UCSD-AML1 (cell line): ENCODE measurements at regions not wholly inside any gene's neighbourhood (a gene's known extent, or its start where the extent isn't known, plus 50 kb on each side); places are given as distances from the start of the nearest gene placed in this dataset.
"Not testable (repeated sequence)": the region's sequence is repeated elsewhere in the genome, so short reads cannot be mapped to it uniquely, and the experiment has no call there.

ENCODE experiments used
- DNase-seq: peaks from one replicate; lab custom pipeline; 2025; ENCODE audit not compliant: unreplicated experiment; lab: John Stamatoyannopoulos, UW

DNA sequence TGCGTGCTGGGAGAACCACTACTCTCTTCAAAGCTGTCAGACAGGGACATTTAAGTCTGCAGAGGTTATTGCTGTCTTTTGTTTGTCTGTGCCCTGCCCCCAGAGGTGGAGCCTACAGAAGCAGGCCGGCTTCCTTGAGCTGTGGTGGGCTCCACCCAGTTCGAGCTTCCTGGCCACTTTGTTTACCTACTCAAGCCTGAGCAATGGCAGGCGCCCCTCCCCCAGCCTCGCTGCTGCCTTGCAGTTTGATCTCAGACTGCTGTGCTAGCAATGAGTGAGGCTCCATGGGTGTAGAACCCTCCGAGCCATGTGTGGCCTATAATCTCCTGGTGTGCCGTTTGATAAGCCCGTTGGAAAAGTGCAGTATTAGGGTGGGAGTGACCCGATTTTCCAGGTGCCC lies 542.5 kb upstream of the KLF4 start:
- DNase-seq = not testable (repeated sequence)

DNA sequence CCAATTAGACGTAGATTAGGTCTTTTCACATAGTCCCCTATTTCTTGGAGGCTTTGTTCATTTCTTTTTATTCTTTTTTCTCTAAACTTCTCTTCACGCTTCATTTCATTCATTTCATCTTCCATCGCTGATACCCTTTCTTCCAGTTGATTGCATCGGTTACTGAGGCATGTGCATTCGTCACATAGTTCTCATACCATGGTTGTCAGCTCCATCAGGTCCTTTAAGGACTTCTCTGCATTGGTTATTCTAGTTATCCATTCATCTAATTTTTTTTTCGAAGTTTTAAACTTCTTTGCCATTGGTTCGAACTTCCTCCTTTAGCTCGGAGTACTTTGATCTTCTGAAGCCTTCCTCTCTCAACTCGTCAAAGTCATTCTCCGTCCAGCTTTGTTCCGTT lies 541.7 kb upstream of the KLF4 start:
- DNase-seq = not testable (repeated sequence)

DNA sequence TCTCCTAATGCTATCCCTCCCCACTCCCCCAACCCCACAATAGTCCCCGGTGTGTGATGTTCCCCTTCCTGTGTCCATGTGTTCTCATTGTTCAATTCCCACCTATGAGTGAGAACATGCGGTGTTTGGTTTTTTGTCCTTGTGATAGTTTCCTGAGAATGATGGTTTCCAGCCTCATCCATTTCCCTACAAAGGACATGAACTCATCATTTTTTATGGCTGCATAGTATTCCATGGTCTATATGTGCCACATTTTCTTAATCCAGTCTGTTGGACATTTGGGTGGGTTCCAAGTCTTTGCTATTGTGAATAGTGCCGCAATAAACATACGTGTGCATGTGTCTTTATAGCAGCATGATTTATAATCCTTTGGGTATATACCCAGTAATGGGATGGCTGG lies 537.1 kb upstream of the KLF4 start:
- DNase-seq = not testable (repeated sequence)

- no peak for DNase-seq
These were observed 535.0 kb upstream of the KLF4 start for GRCh38 chr9:108024604-108025003.

- no peak for DNase-seq
These were observed 532.8 kb upstream of the KLF4 start for GRCh38 chr9:108022246-108022935.

GRCh38 chr9:108021096-108021710 lies 531.6 kb upstream of the KLF4 start:
- DNase-seq = no peak

- DNase-seq = no peak
These were observed 530.3 kb upstream of the KLF4 start for GRCh38 chr9:108019821-108020220.

DNA sequence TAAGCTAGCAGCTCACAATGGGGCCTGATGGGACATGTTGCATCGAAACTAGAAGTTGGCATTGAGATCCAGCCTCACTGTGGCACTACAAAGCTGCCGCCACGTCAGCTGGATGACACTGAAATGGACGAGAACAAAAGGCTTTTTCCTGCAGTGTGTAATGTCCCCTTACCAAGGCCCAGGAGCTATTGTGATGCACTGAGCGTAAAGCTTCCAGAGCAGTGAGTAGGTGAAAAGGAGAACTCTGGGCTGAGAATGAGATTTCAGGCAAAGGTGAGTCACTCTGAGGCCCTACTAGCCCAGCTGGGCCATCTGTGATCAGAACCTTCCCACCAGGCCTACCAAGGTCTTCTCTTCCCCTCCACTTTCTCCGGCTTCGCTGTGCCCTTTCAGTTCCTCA lies 528.1 kb upstream of the KLF4 start:
- DNase-seq = no peak

GRCh38 chr9:108016446-108016845 lies 526.9 kb upstream of the KLF4 start:
- no peak for DNase-seq

GRCh38 chr9:108015690-108016089 lies 526.1 kb upstream of the KLF4 start:
- no peak for DNase-seq

GRCh38 chr9:108014353-108014752 lies 524.8 kb upstream of the KLF4 start:
- no peak for DNase-seq

- DNase-seq = no peak
These were observed 523.5 kb upstream of the KLF4 start for GRCh38 chr9:108012886-108013665.

DNA sequence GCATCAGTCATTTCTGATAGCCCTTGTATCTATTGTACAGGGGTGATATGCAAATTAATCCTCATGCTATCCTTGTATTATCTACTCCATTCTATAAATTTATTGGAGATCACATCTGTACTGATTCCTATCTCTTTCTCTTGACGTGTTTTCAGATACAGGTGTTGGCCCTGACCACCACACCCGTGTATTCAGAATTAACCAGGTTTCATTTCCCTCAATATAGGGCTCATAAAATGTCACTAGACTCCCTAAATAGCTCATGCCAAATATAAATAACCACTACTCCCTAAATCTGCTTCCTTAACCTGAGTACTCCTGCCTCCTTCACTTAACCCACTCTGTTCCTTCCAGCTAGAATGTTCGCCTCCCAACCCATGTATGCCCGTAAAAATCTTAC lies 522.8 kb upstream of the KLF4 start:
- no peak for DNase-seq

DNA sequence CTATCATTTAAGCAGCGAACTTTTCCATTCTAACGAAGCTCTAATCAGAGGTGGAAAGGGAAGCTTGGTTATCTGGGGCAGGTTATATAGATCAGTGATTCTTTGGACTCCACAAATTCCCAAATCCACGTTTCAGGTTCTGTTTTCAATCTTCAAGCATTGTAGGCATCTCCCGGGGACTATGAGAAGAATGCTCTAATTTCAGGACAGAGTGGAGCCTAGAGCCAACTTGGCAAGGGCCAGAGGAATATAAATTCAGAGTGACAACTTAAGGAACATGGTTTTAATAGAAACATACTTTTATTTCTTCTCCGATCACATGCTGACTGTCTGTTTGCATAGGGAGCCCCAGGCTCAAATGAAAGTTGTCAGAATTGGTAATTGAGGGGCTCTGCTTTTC lies 514.0 kb upstream of the KLF4 start:
- no peak for DNase-seq

GRCh38 chr9:108002371-108002956 lies 512.9 kb upstream of the KLF4 start:
- no peak for DNase-seq

DNA sequence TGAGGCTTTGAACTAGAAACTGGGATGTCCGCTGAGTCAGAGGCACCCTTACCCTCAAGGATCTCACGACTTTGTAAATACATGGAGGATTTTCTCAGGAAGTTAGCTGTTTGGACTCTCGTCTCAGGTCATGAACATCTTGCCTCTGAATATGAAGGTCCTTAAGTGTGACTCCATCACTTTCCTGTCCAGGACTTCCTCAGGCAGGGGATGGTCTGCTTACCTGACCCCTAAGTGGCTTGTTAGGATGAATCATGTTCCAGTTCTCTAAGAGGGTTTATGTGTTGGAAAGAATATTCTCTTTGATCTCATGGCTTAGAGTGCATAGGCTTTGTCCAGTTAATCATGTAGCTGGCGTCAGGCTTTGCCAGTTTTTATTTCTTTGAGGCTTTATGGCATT lies 511.7 kb upstream of the KLF4 start:
- DNase-seq = no peak

DNA sequence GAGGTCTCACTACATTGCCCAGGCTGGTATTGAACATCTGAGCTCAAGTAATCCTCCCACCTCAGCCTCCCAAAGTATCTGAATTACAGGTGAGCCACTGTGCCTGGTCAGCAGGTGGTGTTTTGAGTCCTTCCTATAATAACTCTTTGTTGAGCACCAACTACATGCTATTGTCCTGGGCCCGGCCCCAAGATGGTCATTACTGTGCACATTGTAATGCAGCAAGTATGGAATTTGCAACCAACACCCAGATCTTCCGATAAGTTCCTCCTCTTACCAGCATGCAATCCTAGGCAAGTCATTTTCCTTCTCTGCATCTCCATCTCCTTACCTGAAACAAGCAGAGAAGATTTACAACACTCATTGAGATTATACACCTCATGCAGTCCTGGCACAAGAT lies 510.3 kb upstream of the KLF4 start:
- no peak for DNase-seq

DNA sequence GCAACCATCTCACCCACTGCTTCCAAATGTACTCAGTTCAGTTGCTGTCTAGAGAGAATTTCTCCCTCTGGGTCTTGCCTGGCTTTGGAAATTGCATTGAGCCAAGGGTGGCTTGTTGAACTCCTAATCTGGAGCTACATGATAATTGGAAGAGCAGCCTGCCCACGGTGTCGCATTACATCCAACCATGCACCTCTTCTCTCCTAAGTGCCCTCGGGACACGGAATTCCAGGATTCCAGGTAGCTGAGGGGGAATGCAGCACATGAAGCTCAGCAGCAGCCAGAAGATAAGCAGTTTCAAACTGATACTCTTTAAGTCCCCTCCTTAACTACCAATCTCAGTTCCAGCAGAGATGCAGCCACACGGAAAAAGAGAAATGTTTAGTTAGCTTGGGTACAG lies 509.4 kb upstream of the KLF4 start:
- no peak for DNase-seq

DNA sequence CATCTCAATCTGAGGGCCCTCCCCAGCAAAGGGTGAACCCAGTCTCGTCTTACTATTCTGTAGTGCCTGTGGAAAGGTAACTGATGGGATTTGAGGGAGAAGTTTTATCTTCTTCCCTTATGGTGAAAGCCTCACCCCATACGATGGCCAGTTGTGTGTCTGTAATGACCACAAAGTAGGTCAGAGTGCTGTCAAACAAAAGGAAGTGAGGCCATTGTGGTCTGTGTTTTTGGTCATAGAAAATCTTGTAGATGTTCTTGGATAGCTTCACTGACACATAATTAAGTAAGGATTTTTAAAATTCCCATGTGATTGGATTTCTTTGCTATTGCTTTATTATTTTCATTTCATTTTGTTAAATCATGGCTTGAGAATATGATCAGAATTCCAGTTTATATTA lies 505.1 kb upstream of the KLF4 start:
- no peak for DNase-seq

- no peak for DNase-seq
These were observed 502.7 kb upstream of the KLF4 start for GRCh38 chr9:107992271-107992670.

DNA sequence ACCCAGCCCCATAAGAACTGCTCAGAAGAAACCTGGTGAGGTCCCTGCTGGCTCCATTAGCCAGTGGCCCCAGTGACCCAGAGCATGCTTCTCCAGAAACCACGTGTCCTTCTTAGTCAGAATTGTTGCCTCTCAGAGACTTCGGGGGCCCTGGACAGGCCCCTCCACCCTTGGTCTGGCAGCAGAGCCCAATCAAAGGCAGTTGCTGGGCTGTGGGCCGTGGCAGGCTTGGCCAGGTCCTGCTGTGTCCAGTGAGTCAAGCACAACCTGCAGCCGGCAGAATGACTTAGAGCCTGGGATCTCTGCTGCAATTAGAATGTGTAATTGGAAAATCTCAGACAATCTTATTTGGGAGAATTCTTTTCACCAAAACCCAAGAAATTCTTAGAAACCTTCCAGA lies 502.0 kb upstream of the KLF4 start:
- DNase-seq = no peak

GRCh38 chr9:107989544-107989943 lies 500.0 kb upstream of the KLF4 start:
- DNase-seq = no peak
